ENCODE measurements at regions not wholly inside any gene's neighbourhood (a gene's known extent, or its start where the extent isn't known, plus 50 kb on each side); places are given as distances from the start of the nearest gene placed in this dataset.
"Not testable (repeated sequence)": the region's sequence is repeated elsewhere in the genome, so short reads cannot be mapped to it uniquely, and the experiment has no call there.

DNA sequence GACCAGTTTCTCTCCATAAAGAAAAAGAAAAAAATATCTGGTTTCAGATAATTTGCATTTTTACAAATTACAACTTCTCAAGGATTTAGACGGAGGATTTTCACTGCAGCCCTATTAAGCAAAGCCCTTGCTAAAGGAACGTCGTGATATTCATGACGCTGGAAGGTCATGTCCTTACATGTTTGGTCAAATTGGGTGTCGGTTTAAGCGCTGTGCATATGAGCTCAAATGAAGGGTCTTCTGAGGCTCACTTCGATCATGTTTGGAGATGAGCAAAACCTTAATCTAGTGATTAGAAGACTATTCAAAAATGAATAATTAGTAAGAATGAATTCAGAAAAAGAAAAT, 67.3 kb upstream of the USP15 start:
- Histone ChIP-seq H3K27me3 (peaks cover 50% of the 10 kb centered on the region), H3K36me3 (no peaks in the 10 kb centered on the region), H3K27ac (no peak overlapping the region), H3K9me3 (ENCODE audit: low read depth) (no peaks in the 10 kb centered on the region), H3K4me1 (ENCODE audit: low read depth) (peaks cover 10% of the 10 kb centered on the region), H3K4me3 (no peak overlapping the region)
- TF ChIP-seq, protein P1, sequence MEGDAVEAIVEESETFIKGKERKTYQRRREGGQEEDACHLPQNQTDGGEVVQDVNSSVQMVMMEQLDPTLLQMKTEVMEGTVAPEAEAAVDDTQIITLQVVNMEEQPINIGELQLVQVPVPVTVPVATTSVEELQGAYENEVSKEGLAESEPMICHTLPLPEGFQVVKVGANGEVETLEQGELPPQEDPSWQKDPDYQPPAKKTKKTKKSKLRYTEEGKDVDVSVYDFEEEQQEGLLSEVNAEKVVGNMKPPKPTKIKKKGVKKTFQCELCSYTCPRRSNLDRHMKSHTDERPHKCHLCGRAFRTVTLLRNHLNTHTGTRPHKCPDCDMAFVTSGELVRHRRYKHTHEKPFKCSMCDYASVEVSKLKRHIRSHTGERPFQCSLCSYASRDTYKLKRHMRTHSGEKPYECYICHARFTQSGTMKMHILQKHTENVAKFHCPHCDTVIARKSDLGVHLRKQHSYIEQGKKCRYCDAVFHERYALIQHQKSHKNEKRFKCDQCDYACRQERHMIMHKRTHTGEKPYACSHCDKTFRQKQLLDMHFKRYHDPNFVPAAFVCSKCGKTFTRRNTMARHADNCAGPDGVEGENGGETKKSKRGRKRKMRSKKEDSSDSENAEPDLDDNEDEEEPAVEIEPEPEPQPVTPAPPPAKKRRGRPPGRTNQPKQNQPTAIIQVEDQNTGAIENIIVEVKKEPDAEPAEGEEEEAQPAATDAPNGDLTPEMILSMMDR (IDR thresholded peaks at IDR 0.05; ENCODE audit: low read depth, low read length), result no peak
- DNase-seq (ENCODE audit: low read depth in 1 of 2, low spot score in 1 of 2), result no peak

DNA sequence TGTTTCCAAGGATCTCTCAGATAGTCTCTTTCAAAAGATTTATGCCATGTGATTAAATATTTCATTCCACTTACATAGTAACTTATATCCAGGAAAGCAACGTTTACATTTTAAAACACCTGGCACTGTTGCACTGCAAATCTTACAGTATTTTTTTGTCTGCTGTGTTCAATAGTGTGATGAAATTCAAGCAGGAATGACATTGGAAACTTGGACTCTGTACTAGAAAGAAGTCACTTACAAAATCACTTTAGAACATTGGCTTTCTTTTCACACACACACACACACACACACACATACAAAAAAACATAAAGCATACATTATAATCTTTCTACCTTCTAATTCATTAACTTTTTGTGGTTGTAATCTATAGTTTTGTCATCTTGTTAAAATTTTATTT, 66.2 kb upstream of the USP15 start:
- TF ChIP-seq, protein P1 (IDR thresholded peaks at IDR 0.05; ENCODE audit: low read depth, low read length), result no peak
- Histone ChIP-seq H3K4me1 (ENCODE audit: low read depth) (peaks cover 10% of the 10 kb centered on the region), H3K4me3 (no peak overlapping the region), H3K27me3 (peaks cover 38% of the 10 kb centered on the region), H3K36me3 (no peaks in the 10 kb centered on the region), H3K9me3 (ENCODE audit: low read depth) (no peaks in the 10 kb centered on the region), H3K27ac (no peak overlapping the region)
- DNase-seq (ENCODE audit: low read depth in 1 of 2, low spot score in 1 of 2), result peak in 1 of 2 donors; percentile 11

DNA sequence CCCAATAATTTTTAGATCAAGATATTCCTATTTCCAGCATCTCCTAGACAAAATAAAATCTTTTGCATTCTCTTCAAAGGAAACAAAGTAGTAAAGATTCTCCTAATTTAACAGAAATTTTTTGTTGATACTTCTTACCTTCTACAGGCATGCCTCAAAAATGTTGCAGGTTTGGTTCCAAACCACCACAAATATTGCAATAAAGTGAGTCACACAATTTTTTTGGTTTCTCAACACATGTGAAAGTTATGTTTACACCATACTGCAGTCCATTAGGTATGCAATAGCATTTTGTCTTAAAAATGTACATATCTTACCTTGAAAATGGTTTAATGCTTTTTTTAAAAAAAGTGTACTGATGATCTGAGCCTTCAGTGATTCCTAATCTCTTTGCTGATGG, 65.6 kb upstream of the USP15 start:
- Histone ChIP-seq H3K9me3 (ENCODE audit: low read depth) (no peaks in the 10 kb centered on the region), H3K27ac (no peak overlapping the region), H3K36me3 (no peaks in the 10 kb centered on the region), H3K27me3 (peaks cover 32% of the 10 kb centered on the region), H3K4me3 (no peak overlapping the region), H3K4me1 (ENCODE audit: low read depth) (peaks cover 10% of the 10 kb centered on the region)
- TF ChIP-seq, protein P1 (IDR thresholded peaks at IDR 0.05; ENCODE audit: low read depth, low read length), result no peak
- DNase-seq (ENCODE audit: low read depth in 1 of 2, low spot score in 1 of 2), result peak in 1 of 2 donors; percentile 61

DNA sequence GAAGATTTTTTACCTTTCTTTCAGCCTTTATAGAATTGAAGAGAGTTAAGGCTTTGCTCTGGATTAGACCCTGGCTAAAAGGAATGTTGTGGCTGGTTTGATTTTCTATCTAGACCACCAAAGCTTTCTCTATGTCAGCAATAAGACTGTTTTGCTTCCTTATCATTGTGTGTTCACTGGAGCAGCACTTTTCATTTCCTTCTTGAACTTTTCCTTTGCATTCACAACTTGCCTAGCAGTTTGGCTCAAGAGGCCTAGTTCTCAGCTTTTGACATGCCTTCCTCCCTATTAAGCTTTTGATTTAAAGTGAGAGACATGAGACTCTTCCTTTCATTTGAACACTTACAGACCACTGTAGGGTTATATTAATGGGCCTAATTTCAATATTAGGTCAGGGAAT, 64.1 kb upstream of the USP15 start:
- no peak overlapping the region for H3K4me3 ChIP-seq
- TF ChIP-seq, protein P1 (IDR thresholded peaks at IDR 0.05; ENCODE audit: low read depth, low read length), result no peak

DNA sequence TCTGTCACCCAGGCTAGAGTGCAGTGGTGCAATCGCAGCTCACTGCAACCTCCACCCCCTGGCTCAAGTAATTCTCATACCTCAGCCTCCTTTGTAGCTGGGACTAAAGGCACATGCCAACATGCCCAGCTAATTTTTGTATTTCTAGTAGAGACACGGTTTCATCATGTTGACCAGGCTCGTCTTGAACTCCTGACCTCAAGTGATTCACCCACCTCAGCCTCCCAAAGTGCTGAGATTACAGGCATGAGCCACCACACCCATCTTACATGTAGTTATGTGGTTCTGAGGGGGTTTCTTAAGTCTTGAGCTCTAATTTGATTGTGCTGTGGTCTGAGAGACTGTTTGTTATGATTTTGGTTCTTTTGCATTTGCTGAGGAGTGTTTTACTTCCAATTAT, 57.3 kb upstream of the USP15 start:
- H3K4me3 ChIP-seq; H3K27me3 ChIP-seq; DNase-seq (ENCODE audit: low read depth in 1 of 2, low spot score in 1 of 2); H3K27ac ChIP-seq; H3K9me3 ChIP-seq (ENCODE audit: low read depth); H3K4me1 ChIP-seq (ENCODE audit: low read depth); H3K36me3 ChIP-seq: not testable (repeated sequence)

More for the DNA sequence above, 64.1 kb upstream of the USP15 start:
- Histone ChIP-seq H3K4me1 (ENCODE audit: low read depth) (peaks cover 8% of the 10 kb centered on the region), H3K9me3 (ENCODE audit: low read depth) (no peaks in the 10 kb centered on the region), H3K36me3 (no peaks in the 10 kb centered on the region), H3K27me3 (peaks cover 17% of the 10 kb centered on the region), H3K27ac (no peak overlapping the region)
- no peak for DNase-seq (ENCODE audit: low read depth in 1 of 2, low spot score in 1 of 2)

DNA sequence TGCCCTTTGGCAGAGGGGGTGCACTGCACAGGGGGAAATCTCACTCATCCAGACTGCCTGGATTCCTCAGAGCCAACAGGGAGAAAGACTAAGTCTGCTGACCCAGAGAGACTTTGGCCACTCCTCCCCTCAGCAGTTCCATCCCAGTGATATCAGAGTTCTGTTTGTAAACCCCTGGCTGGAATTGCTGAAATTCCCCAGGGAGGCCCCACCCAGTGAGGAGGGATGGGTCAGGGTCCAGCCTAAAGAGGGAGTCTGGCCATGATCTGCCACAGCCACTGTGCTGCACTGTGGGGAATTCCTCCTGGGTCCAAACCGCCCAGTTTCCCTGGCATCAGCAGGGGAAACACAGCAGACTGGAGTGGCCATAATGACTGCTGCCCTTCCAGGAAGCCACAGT, 54.9 kb upstream of the USP15 start:
- no peak for DNase-seq (ENCODE audit: low read depth in 1 of 2, low spot score in 1 of 2)
- Histone ChIP-seq H3K27ac (no peak overlapping the region), H3K4me1 (ENCODE audit: low read depth) (no peaks in the 10 kb centered on the region), H3K27me3 (no peaks in the 10 kb centered on the region), H3K9me3 (ENCODE audit: low read depth) (no peaks in the 10 kb centered on the region), H3K4me3 (no peak overlapping the region), H3K36me3 (no peaks in the 10 kb centered on the region)
- TF ChIP-seq, protein P1 (IDR thresholded peaks at IDR 0.05; ENCODE audit: low read depth, low read length), result no peak
